Right lobe of liver (tissue), 4 donors: ENCODE measurements at regions not wholly inside any gene's neighbourhood (a gene's known extent, or its start where the extent isn't known, plus 50 kb on each side); places are given as distances from the start of the nearest gene placed in this dataset.

ENCODE experiments used
- POLR2A ChIP-seq: fragments of 450-650 bp; IDR thresholded peaks from one replicate; pipeline ENCODE4 v1.6.1; 2017; ENCODE audit warnings: antibody characterized with exemption, mild to moderate bottlenecking
- TF ChIP-seq, protein P1 (sequence below), 4 donors: fragments of 200-600 bp in 3 of 4; fragments of 450-650 bp in 1 of 4; IDR thresholded peaks; one replicate each; pipeline versions ENCODE4 v1.5.1 to v1.8.0; 2016 to 2022; ENCODE audit warnings: antibody characterized with exemption in 4 of 4, mild to moderate bottlenecking in 2 of 4
- donor health status: DM: no; HTN: no; CAD: no.
- donor health status: DM: no; HTN: no; CAD: no.
- donor health status: DM: no; HTN: yes; CAD: no.

DNA sequence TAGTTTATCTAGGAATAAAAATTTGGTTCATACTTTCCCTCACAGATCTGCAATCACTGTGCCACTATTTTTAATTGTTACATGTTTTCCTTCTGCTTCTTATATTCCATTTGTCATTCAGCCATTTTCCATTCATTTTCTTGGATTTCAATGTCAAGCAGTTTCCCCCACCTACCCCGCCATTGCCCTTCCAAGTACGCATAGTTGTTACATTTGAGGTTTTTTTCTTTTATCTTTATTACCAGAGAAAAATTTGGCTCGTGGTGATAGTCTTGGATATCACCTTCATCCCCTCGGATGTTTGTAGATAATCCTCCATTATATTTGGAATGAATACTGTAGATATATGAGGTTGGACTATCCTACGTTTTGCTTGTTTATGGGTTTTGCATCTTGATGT lies 159.7 kb downstream of the CRPPA start:
- TF ChIP-seq, protein P1, sequence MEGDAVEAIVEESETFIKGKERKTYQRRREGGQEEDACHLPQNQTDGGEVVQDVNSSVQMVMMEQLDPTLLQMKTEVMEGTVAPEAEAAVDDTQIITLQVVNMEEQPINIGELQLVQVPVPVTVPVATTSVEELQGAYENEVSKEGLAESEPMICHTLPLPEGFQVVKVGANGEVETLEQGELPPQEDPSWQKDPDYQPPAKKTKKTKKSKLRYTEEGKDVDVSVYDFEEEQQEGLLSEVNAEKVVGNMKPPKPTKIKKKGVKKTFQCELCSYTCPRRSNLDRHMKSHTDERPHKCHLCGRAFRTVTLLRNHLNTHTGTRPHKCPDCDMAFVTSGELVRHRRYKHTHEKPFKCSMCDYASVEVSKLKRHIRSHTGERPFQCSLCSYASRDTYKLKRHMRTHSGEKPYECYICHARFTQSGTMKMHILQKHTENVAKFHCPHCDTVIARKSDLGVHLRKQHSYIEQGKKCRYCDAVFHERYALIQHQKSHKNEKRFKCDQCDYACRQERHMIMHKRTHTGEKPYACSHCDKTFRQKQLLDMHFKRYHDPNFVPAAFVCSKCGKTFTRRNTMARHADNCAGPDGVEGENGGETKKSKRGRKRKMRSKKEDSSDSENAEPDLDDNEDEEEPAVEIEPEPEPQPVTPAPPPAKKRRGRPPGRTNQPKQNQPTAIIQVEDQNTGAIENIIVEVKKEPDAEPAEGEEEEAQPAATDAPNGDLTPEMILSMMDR (IDR thresholded peaks at IDR 0.05): no peak
- TF ChIP-seq POLR2A: no peak
